ENCODE measurements at regions not wholly inside any gene's neighbourhood (a gene's known extent, or its start where the extent isn't known, plus 50 kb on each side); places are given as distances from the start of the nearest gene placed in this dataset.
A peak's percentile ranks its signal among the peaks of the same experiment; 100 is the strongest.

- Mint-ChIP-seq H3K36me3 (ENCODE audit: low read depth) (no peaks in the 10 kb centered on the region), H3K4me3 (no peak overlapping the region), H3K27me3 (peaks cover 37% of the 10 kb centered on the region), H3K4me1 (peaks cover 31% of the 10 kb centered on the region), H3K9me3 (peaks cover 14% of the 10 kb centered on the region), H3K27ac (no peak overlapping the region)
- no peak for DNase-seq
- ChIA-PET CTCF (no interaction called here), POLR2A (interaction anchor here (1.1 kb wide), 1 partner anchor 8 kb away, joined by 4 read pairs; no protein-coding TSS in a partner anchor)
- no peak for ATAC-seq (ENCODE audit: low read depth)
- no peak for TF ChIP-seq CTCF (IDR thresholded peaks at IDR 0.05)
- intact Hi-C loops (cut with micrococcal nuclease) = no loop called here
These were observed 50.7 kb upstream of the ACOT11 start for GRCh38 chr1:54497338-54497737.

- ChIA-PET CTCF (no interaction called here), POLR2A (no interaction called here)
- Mint-ChIP-seq H3K4me3 (no peak overlapping the region), H3K27me3 (peaks cover 31% of the 10 kb centered on the region), H3K27ac (no peak overlapping the region), H3K9me3 (peaks cover 14% of the 10 kb centered on the region), H3K4me1 (peaks cover 31% of the 10 kb centered on the region), H3K36me3 (ENCODE audit: low read depth) (no peaks in the 10 kb centered on the region)
- no peak for DNase-seq
- no peak for ATAC-seq (ENCODE audit: low read depth)
- no peak for TF ChIP-seq CTCF (IDR thresholded peaks at IDR 0.05)
- intact Hi-C loops (cut with micrococcal nuclease) = no loop called here
These were observed 52.1 kb upstream of the ACOT11 start for GRCh38 chr1:54495954-54496353.

- intact Hi-C loops (cut with micrococcal nuclease) = no loop called here
- H3K27me3 Mint-ChIP-seq = peaks cover 26% of the 10 kb centered on the region
- ChIA-PET POLR2A (no interaction called here), CTCF (no interaction called here)
- DNase-seq = no peak
- peaks cover 26% of the 10 kb centered on the region for H3K4me1 Mint-ChIP-seq
- no peak overlapping the region for H3K27ac Mint-ChIP-seq
- no peak for TF ChIP-seq CTCF (IDR thresholded peaks at IDR 0.05)
- no peaks in the 10 kb centered on the region for H3K36me3 Mint-ChIP-seq (ENCODE audit: low read depth)
- H3K9me3 Mint-ChIP-seq = peaks cover 14% of the 10 kb centered on the region
- ATAC-seq (ENCODE audit: low read depth) = no peak
- H3K4me3 Mint-ChIP-seq = no peak overlapping the region
These were observed 54.4 kb upstream of the ACOT11 start for GRCh38 chr1:54493608-54494007.

- no peak for DNase-seq
- Mint-ChIP-seq H3K27ac (no peak overlapping the region), H3K4me1 (peaks cover 25% of the 10 kb centered on the region), H3K9me3 (no peaks in the 10 kb centered on the region), H3K27me3 (peaks cover 12% of the 10 kb centered on the region), H3K36me3 (ENCODE audit: low read depth) (no peaks in the 10 kb centered on the region), H3K4me3 (no peak overlapping the region)
- TF ChIP-seq CTCF (IDR thresholded peaks at IDR 0.05) = no peak
- CTCF ChIA-PET = interaction anchor here (1.1 to 3.2 kb wide), 6 partner anchors 10 to 420 kb away, joined by 3 to 37 read pairs (median 10); partner anchors contain the start of genes SSBP3 and TTC22
- intact Hi-C loops (cut with micrococcal nuclease) = no loop called here
- POLR2A ChIA-PET = interaction anchor here (3.2 kb wide), 1 partner anchor 291 kb away, joined by 15 read pairs; the partner anchor contains the start of genes CYB5RL and MRPL37
- ATAC-seq (ENCODE audit: low read depth) = no peak
These were observed 57.4 kb upstream of the ACOT11 start for GRCh38 chr1:54490361-54491248.

GRCh38 chr1:54489627-54490250 is 58.3 kb upstream of the ACOT11 start:
- ChIA-PET CTCF (interaction anchor here (0.5 to 3.2 kb wide), 30 partner anchors 10 to 628 kb away, joined by 3 to 37 read pairs (median 4); partner anchors contain the start of genes CYB5RL, MRPL37, SSBP3 and TCEANC2), POLR2A (interaction anchor here (0.7 to 5.2 kb wide), 4 partner anchors 8 to 290 kb away, joined by 4 to 108 read pairs (median 10); partner anchors contain the start of genes CYB5RL, MRPL37 and SSBP3)
- H3K27ac Mint-ChIP-seq = peak overlapping the region; percentile 63
- H3K9me3 Mint-ChIP-seq = no peaks in the 10 kb centered on the region
- H3K36me3 Mint-ChIP-seq (ENCODE audit: low read depth) = no peaks in the 10 kb centered on the region
- H3K4me1 Mint-ChIP-seq = peaks cover 26% of the 10 kb centered on the region
- H3K4me3 Mint-ChIP-seq = peak overlapping the region; percentile 89
- DNase-seq (no peak), ATAC-seq (ENCODE audit: low read depth) (no peak)
- no peak for TF ChIP-seq CTCF (IDR thresholded peaks at IDR 0.05)
- intact Hi-C loops (cut with micrococcal nuclease) = loop anchor here (1.0 to 2.0 kb wide), 7 partner anchors 178 to 628 kb away; partner anchors contain the start of gene LRRC42
- H3K27me3 Mint-ChIP-seq = peaks cover 12% of the 10 kb centered on the region
